Fibroblast of mammary gland (primary cell): ENCODE measurements at regions not wholly inside any gene's neighbourhood (a gene's known extent, or its start where the extent isn't known, plus 50 kb on each side); places are given as distances from the start of the nearest gene placed in this dataset.

Experiments used
- DNase-seq: peaks from one replicate; pipeline ENCODE4 v3.0.0-alpha.2; 2010; ENCODE audit warnings: low read depth
- H3K4me3 ChIP-seq: 2 replicates; pipeline ENCODE4 v1.5.1; 2011; ENCODE audit warnings: low read depth, mild to moderate bottlenecking, low read length, moderate library complexity; ENCODE audit not compliant: control insufficient read depth
- CTCF ChIP-seq: conservative IDR thresholded peaks from 2 replicates; pipeline ENCODE4 v1.5.1; 2011; ENCODE audit warnings: low read depth, low read length, inconsistent platforms; ENCODE audit not compliant: control insufficient read depth, insufficient read depth

DNA sequence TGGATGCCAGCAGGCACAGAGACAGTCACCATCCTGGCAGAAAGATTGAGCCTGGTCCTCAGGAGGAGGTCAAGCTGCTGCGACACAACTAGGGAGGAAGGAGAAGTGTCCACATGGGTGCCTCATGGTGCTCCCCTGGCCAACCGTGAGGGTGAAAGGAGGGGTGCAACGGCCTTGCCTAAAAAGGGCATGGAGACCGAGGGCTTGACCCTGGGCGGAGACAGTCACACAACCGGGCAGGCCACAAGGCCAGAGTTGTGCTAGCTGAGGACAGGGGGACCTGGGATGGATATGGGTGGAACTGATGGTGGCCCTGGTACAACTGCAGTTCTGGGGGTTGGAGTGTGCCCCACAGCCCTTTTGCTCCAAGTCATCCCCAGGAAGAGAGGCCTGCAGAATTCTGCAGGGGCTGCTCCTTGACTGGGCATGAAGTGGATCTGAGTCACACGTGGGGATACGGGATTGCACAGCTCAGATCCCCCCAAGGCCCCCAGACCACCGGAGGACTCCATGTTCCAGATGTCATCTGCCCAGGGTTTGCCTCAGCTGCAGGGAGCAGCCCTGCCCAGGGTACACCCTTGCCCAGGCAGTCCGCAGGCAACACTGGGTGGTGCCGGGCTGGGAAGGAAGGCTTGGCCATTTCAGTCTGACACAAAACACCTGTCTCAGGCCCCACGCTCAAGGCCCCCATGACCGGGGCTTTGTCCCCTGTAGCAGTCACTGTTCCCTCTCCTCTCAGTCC lies 602.3 kb upstream of the MGMT start:
- TF ChIP-seq CTCF = no peak
- no peak overlapping the region for H3K4me3 ChIP-seq
- DNase-seq = no peak

DNA sequence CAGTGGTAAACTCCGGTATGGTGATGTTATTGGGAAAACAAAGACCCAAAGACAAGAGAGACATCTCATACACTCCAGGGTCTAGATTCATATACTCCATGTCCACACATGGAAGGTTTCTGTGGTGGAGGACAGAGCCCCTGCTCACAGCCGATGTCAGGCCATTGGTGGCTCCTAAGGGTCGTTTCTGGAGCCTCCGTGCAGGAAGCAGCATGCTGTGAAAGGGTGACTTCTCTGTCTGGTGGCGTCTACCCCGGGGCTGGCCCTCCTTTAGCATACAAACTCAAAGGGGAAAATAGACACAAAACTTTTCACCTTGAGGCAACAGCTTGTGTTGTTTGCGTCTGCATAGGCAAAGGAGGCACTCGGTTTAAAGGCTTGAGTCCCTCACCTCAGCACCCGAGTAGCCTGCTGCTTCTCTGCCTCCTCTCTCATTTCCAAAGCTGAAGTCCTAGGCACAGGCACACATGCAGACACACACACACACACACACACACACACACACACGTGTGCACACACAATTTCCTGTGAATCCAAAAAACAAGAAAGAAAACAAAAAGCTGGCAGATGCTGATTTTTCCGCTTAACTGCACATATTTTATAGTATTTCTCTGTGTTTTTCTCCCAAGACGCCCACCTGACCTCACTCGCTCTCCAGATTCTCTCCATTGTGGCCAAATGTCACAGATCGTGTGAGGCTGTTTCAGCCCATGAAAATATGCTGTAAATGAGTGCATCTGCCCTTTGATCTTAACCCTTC lies 601.4 kb upstream of the MGMT start:
- TF ChIP-seq CTCF = no peak
- DNase-seq = no peak
- H3K4me3 ChIP-seq = no peak overlapping the region

GRCh38 chr10:128866551-128866950 lies 600.5 kb upstream of the MGMT start:
- no peak for DNase-seq

DNA sequence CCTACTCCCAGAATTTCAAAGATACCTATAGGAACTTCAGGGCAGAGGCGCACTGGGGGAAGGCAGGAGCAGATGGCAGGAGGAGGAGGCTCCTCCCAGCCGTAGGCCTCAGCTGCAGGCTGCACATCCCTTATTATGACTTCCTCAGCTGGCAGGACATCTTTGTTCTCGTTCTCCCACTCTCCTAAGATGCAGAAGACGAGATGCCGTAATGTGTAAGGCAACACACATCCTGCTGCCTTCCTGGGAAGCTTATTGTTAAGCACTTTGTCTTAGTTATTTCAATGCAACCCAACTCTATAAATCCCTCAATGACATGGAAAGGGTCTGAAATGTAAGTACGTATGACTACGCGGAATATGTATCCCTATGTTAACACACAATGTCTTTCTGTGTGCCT lies 599.8 kb upstream of the MGMT start:
- H3K4me3 ChIP-seq = no peak overlapping the region
- DNase-seq = no peak
- no peak for TF ChIP-seq CTCF

More at GRCh38 chr10:128866551-128866950, 600.5 kb upstream of the MGMT start:
- no peak overlapping the region for H3K4me3 ChIP-seq
- TF ChIP-seq CTCF = no peak

DNA sequence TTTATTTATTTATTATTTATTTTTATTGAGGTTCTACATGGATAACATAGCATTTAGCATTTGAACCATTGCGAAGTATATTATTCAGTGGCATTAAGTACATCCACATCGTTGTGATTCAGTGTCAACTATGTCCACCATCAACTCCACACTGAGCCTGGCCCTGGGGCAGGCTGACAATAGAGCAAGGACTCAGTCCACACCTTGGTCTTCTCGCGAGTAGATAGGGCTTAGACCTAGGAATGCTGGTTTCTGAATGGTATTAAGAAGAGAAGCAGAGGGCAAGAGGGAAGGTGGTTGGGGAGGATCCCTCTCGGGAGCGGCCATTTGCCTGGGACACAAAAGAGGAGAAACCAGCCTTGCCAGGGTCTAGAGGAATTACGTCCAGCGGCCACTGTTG lies 599.2 kb upstream of the MGMT start:
- no peak for DNase-seq
- no peak for TF ChIP-seq CTCF
- H3K4me3 ChIP-seq = no peak overlapping the region

- DNase-seq = no peak
- H3K4me3 ChIP-seq = no peak overlapping the region
- no peak for TF ChIP-seq CTCF
Observed at GRCh38 chr10:128868481-128868880, 598.6 kb upstream of the MGMT start.
